DND-41 (cell line): ENCODE measurements at regions not wholly inside any gene's neighbourhood (a gene's known extent, or its start where the extent isn't known, plus 50 kb on each side); places are given as distances from the start of the nearest gene placed in this dataset.

Experiments used
- ATAC-seq: fragments of 200-7000 bp; cut with Tn5 transposase; 3 replicates; pipeline ENCODE4 v1.9.1; 2021; ENCODE audit warnings: low read depth; ENCODE audit not compliant: insufficient read depth
- DNase-seq: peaks from one replicate; pipeline ENCODE4 v3.0.0-alpha.2; 2020
- H2AFZ ChIP-seq: 2 replicates; pipeline ENCODE4 v1.6.0; 2012; ENCODE audit warnings: low read depth, low read length
- H3K27ac ChIP-seq: 2 replicates; pipeline ENCODE4 v1.5.1; 2012; ENCODE audit warnings: low read length, inconsistent platforms
- H3K27me3 ChIP-seq: fragments of 200-600 bp; sonication (generic); 2 replicates; pipeline ENCODE4 v1.6.0; 2012; ENCODE audit warnings: low read length, mild to moderate bottlenecking, inconsistent platforms; ENCODE audit not compliant: insufficient read depth, poor library complexity
- H3K36me3 ChIP-seq: 2 replicates; pipeline ENCODE4 v1.5.1; 2012; ENCODE audit warnings: low read length, inconsistent platforms; ENCODE audit not compliant: insufficient read depth
- H3K4me1 ChIP-seq: 2 replicates; pipeline ENCODE4 v1.5.1; 2012; ENCODE audit warnings: mild to moderate bottlenecking, low read length; ENCODE audit not compliant: insufficient read depth
- H3K4me2 ChIP-seq: 2 replicates; pipeline ENCODE4 v1.6.0; 2012; ENCODE audit warnings: mild to moderate bottlenecking, moderate library complexity, low read length, inconsistent platforms; ENCODE audit not compliant: insufficient read depth
- H3K4me3 ChIP-seq, 2 experiments: fragments of 200-600 bp in 1 of 2; shearing (Covaris generic) in 1 of 2; 2 replicates each; pipeline ENCODE4 v1.5.1; 2012 to 2016; ENCODE audit warnings: inconsistent platforms in 2 of 2, low read length in 2 of 2, mild to moderate bottlenecking in 2 of 2, low read depth in 1 of 2, moderate library complexity in 1 of 2
- H3K79me2 ChIP-seq: 2 replicates; pipeline ENCODE4 v1.6.0; 2012; ENCODE audit warnings: low read length, inconsistent platforms; ENCODE audit not compliant: insufficient read depth
- H3K9ac ChIP-seq: 2 replicates; pipeline ENCODE4 v1.6.0; 2012; ENCODE audit warnings: low read depth, mild to moderate bottlenecking, inconsistent platforms, low read length, moderate library complexity
- H3K9me3 ChIP-seq: 2 replicates; pipeline ENCODE4 v1.5.1; 2012; ENCODE audit warnings: low read length, moderate library complexity, mild to moderate bottlenecking, inconsistent platforms; ENCODE audit not compliant: insufficient read depth, severe bottlenecking
- H4K20me1 ChIP-seq: 2 replicates; pipeline ENCODE4 v1.6.0; 2012; ENCODE audit warnings: low read length; ENCODE audit not compliant: insufficient read depth
- EZH2 ChIP-seq: IDR thresholded peaks from 3 replicates; pipeline ENCODE4 v1.6.1; 2012; ENCODE audit warnings: borderline replicate concordance, low read depth, mild to moderate bottlenecking, moderate library complexity, low read length, inconsistent platforms; ENCODE audit not compliant: severe bottlenecking
- TF ChIP-seq, protein P1 (sequence below): IDR thresholded peaks from 2 replicates; pipeline ENCODE4 v1.5.1; 2012; ENCODE audit warnings: borderline replicate concordance, low read length, moderate library complexity, mild to moderate bottlenecking; ENCODE audit not compliant: poor library complexity, severe bottlenecking; ENCODE audit errors: extremely low read depth

DNA sequence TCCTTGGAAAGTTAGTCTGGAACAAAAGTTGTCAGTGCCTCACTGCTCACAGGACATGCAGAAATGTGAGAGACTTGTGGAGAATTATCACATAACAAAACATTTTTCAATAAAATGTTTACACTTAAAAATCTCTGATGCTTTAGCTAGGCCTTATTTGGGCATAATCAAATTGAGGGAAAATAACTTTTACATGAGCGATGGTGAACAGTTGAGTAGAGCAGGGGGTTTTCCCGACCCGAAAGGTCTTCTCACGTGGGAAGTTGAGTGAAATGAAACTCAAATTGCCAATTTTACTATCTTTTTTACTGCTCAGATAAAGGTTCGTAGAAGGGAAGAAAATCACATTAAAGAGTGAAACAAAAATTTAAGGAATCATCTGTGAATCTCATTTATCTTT is 465.6 kb downstream of the MTX2 start:
- H3K27ac ChIP-seq = no peak overlapping the region
- H3K4me1 ChIP-seq = no peaks in the 10 kb centered on the region
- TF ChIP-seq EZH2 = no peak
- TF ChIP-seq, protein P1, sequence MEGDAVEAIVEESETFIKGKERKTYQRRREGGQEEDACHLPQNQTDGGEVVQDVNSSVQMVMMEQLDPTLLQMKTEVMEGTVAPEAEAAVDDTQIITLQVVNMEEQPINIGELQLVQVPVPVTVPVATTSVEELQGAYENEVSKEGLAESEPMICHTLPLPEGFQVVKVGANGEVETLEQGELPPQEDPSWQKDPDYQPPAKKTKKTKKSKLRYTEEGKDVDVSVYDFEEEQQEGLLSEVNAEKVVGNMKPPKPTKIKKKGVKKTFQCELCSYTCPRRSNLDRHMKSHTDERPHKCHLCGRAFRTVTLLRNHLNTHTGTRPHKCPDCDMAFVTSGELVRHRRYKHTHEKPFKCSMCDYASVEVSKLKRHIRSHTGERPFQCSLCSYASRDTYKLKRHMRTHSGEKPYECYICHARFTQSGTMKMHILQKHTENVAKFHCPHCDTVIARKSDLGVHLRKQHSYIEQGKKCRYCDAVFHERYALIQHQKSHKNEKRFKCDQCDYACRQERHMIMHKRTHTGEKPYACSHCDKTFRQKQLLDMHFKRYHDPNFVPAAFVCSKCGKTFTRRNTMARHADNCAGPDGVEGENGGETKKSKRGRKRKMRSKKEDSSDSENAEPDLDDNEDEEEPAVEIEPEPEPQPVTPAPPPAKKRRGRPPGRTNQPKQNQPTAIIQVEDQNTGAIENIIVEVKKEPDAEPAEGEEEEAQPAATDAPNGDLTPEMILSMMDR = no peak
- no peaks in the 10 kb centered on the region for H3K9me3 ChIP-seq
- H3K4me2 ChIP-seq = no peak overlapping the region
- H3K36me3 ChIP-seq = no peaks in the 10 kb centered on the region
- no peak for DNase-seq
- no peak for ATAC-seq
- H3K79me2 ChIP-seq = no peaks in the 10 kb centered on the region
- no peaks in the 10 kb centered on the region for H3K27me3 ChIP-seq
- no peaks in the 10 kb centered on the region for H4K20me1 ChIP-seq
- H3K4me3 ChIP-seq = no peak overlapping the region
- H3K9ac ChIP-seq = no peak overlapping the region
- no peak overlapping the region for H2AFZ ChIP-seq

DNA sequence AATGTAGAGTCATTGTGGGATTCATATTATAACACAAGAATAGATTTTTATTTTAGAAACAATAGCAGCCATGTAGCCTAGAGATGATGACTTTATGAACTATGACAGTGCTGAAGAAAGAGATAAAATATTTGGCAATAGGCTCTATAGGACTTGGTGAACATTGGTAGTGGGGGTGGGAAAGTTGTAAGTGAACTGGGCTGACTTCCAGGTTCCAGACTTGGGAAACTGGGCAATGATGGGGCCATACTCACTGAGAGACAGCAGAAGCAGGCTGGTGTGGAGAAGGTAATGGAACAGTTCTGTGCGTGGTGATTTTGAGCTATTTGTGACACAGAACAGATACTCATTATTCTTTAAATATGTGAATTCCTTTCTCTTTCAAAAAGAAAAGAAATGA is 470.3 kb upstream of the HNRNPA3 start:
- Histone ChIP-seq H3K4me3 (no peak overlapping the region), H3K4me1 (no peaks in the 10 kb centered on the region), H3K36me3 (no peaks in the 10 kb centered on the region), H3K4me2 (no peak overlapping the region), H3K9ac (no peak overlapping the region), H3K9me3 (no peaks in the 10 kb centered on the region), H3K79me2 (no peaks in the 10 kb centered on the region), H3K27me3 (no peaks in the 10 kb centered on the region), H2AFZ (no peak overlapping the region), H3K27ac (no peak overlapping the region), H4K20me1 (no peaks in the 10 kb centered on the region)
- TF ChIP-seq EZH2 = no peak
- TF ChIP-seq, protein P1 = no peak
- ATAC-seq = no peak
- DNase-seq = no peak

DNA sequence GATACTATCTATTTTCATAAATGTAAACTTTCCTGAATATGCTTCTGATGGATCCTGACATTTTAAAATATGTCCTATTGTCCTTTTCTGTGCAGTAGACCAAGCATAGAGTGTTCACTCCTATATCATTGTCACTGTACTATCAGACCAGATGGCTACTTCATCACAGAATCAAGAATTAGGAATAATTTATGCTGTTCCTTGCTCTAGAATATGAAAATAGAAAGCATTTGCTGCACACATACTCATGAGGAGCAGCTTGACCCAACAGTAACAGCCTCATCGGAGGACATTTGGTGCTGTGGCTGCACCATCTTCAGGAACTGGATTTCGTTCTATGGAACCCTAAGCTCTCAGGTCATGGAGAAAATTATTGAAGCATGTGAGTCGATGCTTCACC is 468.9 kb upstream of the HNRNPA3 start:
- Histone ChIP-seq H3K4me1 (no peaks in the 10 kb centered on the region), H4K20me1 (no peaks in the 10 kb centered on the region), H3K9me3 (no peaks in the 10 kb centered on the region), H3K4me3 (no peak overlapping the region), H2AFZ (no peak overlapping the region), H3K9ac (no peak overlapping the region), H3K27me3 (no peaks in the 10 kb centered on the region), H3K79me2 (no peaks in the 10 kb centered on the region), H3K27ac (no peak overlapping the region), H3K36me3 (no peaks in the 10 kb centered on the region), H3K4me2 (no peak overlapping the region)
- no peak for TF ChIP-seq EZH2
- TF ChIP-seq, protein P1 = no peak
- no peak for ATAC-seq
- DNase-seq = no peak

DNA sequence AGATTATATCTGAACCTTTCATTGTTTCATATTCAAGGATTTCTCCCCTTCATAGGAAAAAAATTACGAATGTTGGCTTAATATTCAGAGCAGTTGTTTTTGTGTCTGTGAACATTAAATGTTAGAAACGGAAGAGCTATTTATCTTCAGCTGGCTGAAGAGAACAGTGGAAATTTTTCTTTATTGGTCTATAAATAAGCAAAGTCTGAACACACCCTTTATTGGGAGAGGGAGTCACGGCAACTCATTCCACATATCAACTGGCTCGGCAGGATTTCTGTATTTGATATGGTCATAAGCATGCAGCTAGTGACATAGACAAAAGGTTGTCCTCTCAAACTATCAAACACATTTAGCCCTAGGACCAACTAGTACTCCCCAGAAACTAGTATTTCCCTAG is 468.4 kb upstream of the HNRNPA3 start:
- no peaks in the 10 kb centered on the region for H3K27me3 ChIP-seq
- H2AFZ ChIP-seq = no peak overlapping the region
- DNase-seq (no peak), ATAC-seq (no peak)
- TF ChIP-seq, protein P1 = no peak
- no peak for TF ChIP-seq EZH2
- no peaks in the 10 kb centered on the region for H3K79me2 ChIP-seq
- no peaks in the 10 kb centered on the region for H3K36me3 ChIP-seq
- no peaks in the 10 kb centered on the region for H3K4me1 ChIP-seq
- no peak overlapping the region for H3K4me3 ChIP-seq
- H3K9me3 ChIP-seq = no peaks in the 10 kb centered on the region
- no peak overlapping the region for H3K9ac ChIP-seq
- H3K27ac ChIP-seq = no peak overlapping the region
- H4K20me1 ChIP-seq = no peaks in the 10 kb centered on the region
- no peak overlapping the region for H3K4me2 ChIP-seq
